DMS153 (cell line): ENCODE measurements at regions not wholly inside any gene's neighbourhood (a gene's known extent, or its start where the extent isn't known, plus 50 kb on each side); places are given as distances from the start of the nearest gene placed in this dataset.
"Not testable (repeated sequence)": the region's sequence is repeated elsewhere in the genome, so short reads cannot be mapped to it uniquely, and the experiment has no call there.

Experiments
- DNase-seq: peaks from one replicate; lab custom pipeline; 2025; lab: John Stamatoyannopoulos, UW

- DNase-seq, result no peak
Measured at GRCh38 chr4:44965435-44966095, 239.2 kb upstream of the GNPDA2 start.

GRCh38 chr4:44964086-44964485 lies 237.7 kb upstream of the GNPDA2 start:
- not testable (repeated sequence) for DNase-seq

GRCh38 chr4:44961001-44961755 lies 234.8 kb upstream of the GNPDA2 start:
- no peak for DNase-seq

- DNase-seq, result no peak
Measured at GRCh38 chr4:44931720-44932119, 205.4 kb upstream of the GNPDA2 start.

- no peak for DNase-seq
Measured at GRCh38 chr4:44928785-44929184, 202.4 kb upstream of the GNPDA2 start.

GRCh38 chr4:44927399-44928380 lies 201.3 kb upstream of the GNPDA2 start:
- DNase-seq, result no peak

GRCh38 chr4:44916411-44916810 lies 190.1 kb upstream of the GNPDA2 start:
- no peak for DNase-seq

- DNase-seq, result no peak
Measured at GRCh38 chr4:44914748-44915147, 188.4 kb upstream of the GNPDA2 start.

GRCh38 chr4:44914223-44914622 lies 187.9 kb upstream of the GNPDA2 start:
- DNase-seq, result no peak

GRCh38 chr4:44912980-44913379 lies 186.6 kb upstream of the GNPDA2 start:
- DNase-seq, result no peak

- no peak for DNase-seq
Measured at GRCh38 chr4:44908565-44908964, 182.2 kb upstream of the GNPDA2 start.

- DNase-seq, result no peak
Measured at GRCh38 chr4:44872246-44872645, 145.9 kb upstream of the GNPDA2 start.

- DNase-seq, result no peak
Measured at GRCh38 chr4:44871133-44871532, 144.8 kb upstream of the GNPDA2 start.

GRCh38 chr4:44869985-44870384 lies 143.6 kb upstream of the GNPDA2 start:
- DNase-seq, result no peak

GRCh38 chr4:44869222-44869882 lies 143.0 kb upstream of the GNPDA2 start:
- DNase-seq, result no peak

- DNase-seq, result no peak
Measured at GRCh38 chr4:44861756-44862155, 135.4 kb upstream of the GNPDA2 start.

- DNase-seq, result no peak
Measured at GRCh38 chr4:44859477-44859876, 133.1 kb upstream of the GNPDA2 start.

- peak; percentile 32 for DNase-seq
Measured at GRCh38 chr4:44848466-44848865, 122.1 kb upstream of the GNPDA2 start.

- no peak for DNase-seq
Measured at GRCh38 chr4:44845993-44846392, 119.6 kb upstream of the GNPDA2 start.

GRCh38 chr4:44845309-44845708 lies 119.0 kb upstream of the GNPDA2 start:
- no peak for DNase-seq

GRCh38 chr4:44842531-44842930 lies 116.2 kb upstream of the GNPDA2 start:
- no peak for DNase-seq

GRCh38 chr4:44817930-44818329 lies 91.6 kb upstream of the GNPDA2 start:
- DNase-seq, result no peak
